ENCODE measurements at regions not wholly inside any gene's neighbourhood (a gene's known extent, or its start where the extent isn't known, plus 50 kb on each side); places are given as distances from the start of the nearest gene placed in this dataset.

DNA sequence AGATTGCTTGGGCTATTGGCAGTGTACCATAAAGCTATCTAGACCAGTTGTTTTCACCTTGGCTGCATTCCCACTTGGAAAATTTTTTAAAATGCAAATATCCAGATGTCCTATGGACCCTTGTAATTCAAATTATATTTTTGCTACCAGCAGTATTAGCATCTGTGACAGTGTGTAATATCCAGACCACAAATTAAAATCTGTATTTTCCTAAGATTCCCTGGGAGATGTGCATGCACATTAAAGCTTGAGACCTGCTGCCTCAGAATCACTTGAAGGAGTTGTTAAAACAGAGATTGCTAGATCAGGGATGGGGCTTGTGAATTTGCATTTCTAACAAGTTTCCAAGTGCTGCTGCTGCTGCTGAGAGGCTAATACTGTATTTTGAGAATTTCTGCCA lies 381.2 kb upstream of the PDE4D start:
- TF ChIP-seq GATA2 (IDR thresholded peaks at IDR 0.05; ENCODE audit: low read depth, low read length) (no peak; the same call in 1 of the 2 replicates), GATA3 (IDR thresholded peaks at IDR 0.05; ENCODE audit: low read depth, low read length) (no peak)

Measured in SH-SY5Y (cell line).